ENCODE measurements at regions not wholly inside any gene's neighbourhood (a gene's known extent, or its start where the extent isn't known, plus 50 kb on each side); places are given as distances from the start of the nearest gene placed in this dataset.
A peak's percentile ranks its signal among the peaks of the same experiment; 100 is the strongest.

DNA sequence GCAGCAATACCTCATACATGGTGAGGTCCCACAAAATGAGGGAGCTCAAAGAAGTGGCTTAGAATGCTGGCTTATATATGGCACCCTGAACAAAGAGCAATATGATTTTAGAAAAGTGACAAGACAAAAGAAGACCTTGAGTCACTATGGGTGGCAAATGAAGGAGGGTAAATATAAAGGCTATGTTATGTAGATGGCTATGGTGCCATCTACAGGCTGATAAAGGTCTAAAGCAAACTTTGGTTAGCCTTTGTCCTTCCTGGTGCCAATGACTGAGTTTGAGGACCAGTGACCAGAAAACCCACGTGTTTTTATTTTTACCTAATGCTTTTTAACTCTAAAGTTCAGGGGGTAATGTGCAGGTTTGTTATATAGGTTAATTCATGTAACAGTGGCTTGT, 151.8 kb downstream of the CCNG2 start:
- Histone ChIP-seq H3K27ac (replicated peaks) (no peak overlapping the region), H3K27me3 (ENCODE audit: insufficient read depth, poor library complexity, severe bottlenecking) (peaks cover 2% of the 10 kb centered on the region), H3K4me3 (replicated peaks; ENCODE audit: insufficient read depth, low read length) (no peak overlapping the region)
- TF ChIP-seq, protein P1, sequence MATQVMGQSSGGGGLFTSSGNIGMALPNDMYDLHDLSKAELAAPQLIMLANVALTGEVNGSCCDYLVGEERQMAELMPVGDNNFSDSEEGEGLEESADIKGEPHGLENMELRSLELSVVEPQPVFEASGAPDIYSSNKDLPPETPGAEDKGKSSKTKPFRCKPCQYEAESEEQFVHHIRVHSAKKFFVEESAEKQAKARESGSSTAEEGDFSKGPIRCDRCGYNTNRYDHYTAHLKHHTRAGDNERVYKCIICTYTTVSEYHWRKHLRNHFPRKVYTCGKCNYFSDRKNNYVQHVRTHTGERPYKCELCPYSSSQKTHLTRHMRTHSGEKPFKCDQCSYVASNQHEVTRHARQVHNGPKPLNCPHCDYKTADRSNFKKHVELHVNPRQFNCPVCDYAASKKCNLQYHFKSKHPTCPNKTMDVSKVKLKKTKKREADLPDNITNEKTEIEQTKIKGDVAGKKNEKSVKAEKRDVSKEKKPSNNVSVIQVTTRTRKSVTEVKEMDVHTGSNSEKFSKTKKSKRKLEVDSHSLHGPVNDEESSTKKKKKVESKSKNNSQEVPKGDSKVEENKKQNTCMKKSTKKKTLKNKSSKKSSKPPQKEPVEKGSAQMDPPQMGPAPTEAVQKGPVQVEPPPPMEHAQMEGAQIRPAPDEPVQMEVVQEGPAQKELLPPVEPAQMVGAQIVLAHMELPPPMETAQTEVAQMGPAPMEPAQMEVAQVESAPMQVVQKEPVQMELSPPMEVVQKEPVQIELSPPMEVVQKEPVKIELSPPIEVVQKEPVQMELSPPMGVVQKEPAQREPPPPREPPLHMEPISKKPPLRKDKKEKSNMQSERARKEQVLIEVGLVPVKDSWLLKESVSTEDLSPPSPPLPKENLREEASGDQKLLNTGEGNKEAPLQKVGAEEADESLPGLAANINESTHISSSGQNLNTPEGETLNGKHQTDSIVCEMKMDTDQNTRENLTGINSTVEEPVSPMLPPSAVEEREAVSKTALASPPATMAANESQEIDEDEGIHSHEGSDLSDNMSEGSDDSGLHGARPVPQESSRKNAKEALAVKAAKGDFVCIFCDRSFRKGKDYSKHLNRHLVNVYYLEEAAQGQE (IDR thresholded peaks at IDR 0.05; ENCODE audit: insufficient replicate concordance, low read depth): no peak
- TF ChIP-seq, protein P2, sequence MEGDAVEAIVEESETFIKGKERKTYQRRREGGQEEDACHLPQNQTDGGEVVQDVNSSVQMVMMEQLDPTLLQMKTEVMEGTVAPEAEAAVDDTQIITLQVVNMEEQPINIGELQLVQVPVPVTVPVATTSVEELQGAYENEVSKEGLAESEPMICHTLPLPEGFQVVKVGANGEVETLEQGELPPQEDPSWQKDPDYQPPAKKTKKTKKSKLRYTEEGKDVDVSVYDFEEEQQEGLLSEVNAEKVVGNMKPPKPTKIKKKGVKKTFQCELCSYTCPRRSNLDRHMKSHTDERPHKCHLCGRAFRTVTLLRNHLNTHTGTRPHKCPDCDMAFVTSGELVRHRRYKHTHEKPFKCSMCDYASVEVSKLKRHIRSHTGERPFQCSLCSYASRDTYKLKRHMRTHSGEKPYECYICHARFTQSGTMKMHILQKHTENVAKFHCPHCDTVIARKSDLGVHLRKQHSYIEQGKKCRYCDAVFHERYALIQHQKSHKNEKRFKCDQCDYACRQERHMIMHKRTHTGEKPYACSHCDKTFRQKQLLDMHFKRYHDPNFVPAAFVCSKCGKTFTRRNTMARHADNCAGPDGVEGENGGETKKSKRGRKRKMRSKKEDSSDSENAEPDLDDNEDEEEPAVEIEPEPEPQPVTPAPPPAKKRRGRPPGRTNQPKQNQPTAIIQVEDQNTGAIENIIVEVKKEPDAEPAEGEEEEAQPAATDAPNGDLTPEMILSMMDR (IDR thresholded peaks at IDR 0.05; ENCODE audit: insufficient read depth, low read length): no peak
- TF ChIP-seq GABPA (IDR thresholded peaks at IDR 0.05; ENCODE audit: low read depth) (no peak), POLR2AphosphoS5 (IDR thresholded peaks at IDR 0.05; ENCODE audit: low read depth) (no peak), SPI1 (IDR thresholded peaks at IDR 0.05; ENCODE audit: borderline replicate concordance, low read depth) (no peak)
- peak; percentile 5 to 14 for DNase-seq (ENCODE audit: low read depth in 1 of 2, low spot score in 1 of 2)

DNA sequence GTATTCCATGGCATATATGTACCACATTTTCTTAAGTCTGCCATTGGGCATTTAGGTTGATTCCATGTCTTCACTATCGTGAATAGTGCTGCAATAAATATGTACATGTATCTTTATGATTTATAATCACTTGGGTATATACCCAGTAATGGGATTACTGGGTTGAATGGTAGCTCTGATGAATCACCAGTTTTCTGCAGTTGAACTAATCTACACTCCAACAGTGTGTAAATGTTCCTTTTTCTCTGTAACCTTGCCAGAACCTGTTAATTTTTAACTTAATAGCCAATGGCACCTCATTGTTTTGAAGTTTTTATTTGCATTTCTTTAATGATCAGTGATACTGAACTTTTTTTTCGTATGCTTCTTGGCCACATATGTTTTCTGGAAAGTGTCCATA, 152.5 kb downstream of the CCNG2 start:
- Histone ChIP-seq H3K4me3 (replicated peaks; ENCODE audit: insufficient read depth, low read length) (no peak overlapping the region), H3K27me3 (ENCODE audit: insufficient read depth, poor library complexity, severe bottlenecking) (peaks cover 2% of the 10 kb centered on the region), H3K27ac (replicated peaks) (no peak overlapping the region)
- no peak for DNase-seq (ENCODE audit: low read depth in 1 of 2, low spot score in 1 of 2)
- TF ChIP-seq SPI1 (IDR thresholded peaks at IDR 0.05; ENCODE audit: borderline replicate concordance, low read depth): no peak
- TF ChIP-seq POLR2AphosphoS5 (IDR thresholded peaks at IDR 0.05; ENCODE audit: low read depth): no peak
- TF ChIP-seq GABPA (IDR thresholded peaks at IDR 0.05; ENCODE audit: low read depth): no peak
- TF ChIP-seq, protein P1 (IDR thresholded peaks at IDR 0.05; ENCODE audit: insufficient replicate concordance, low read depth): no peak
- TF ChIP-seq, protein P2 (IDR thresholded peaks at IDR 0.05; ENCODE audit: insufficient read depth, low read length): no peak

DNA sequence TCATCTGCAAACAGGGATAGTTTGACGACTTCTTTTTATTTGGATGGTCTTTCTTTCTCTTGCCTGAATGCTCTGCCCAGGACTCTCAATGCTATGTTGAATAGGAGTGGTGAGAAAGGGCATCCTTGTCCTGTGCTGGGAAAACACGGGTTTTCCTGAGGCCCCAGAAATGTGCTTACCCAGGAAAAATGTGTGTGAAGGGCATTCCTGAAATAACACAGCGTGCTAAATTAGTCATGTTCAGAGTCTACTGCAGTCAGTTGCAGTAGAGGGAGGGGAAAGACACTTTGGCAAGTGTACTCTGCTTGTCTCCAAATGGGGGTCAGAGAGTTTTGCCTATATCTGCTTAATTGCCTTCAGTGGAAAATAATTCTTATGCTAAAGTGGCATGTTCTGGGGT, 153.9 kb downstream of the CCNG2 start:
- no peak overlapping the region for H3K4me3 ChIP-seq (replicated peaks; ENCODE audit: insufficient read depth, low read length)
- no peak for TF ChIP-seq POLR2AphosphoS5 (IDR thresholded peaks at IDR 0.05; ENCODE audit: low read depth)
- TF ChIP-seq, protein P1 (IDR thresholded peaks at IDR 0.05; ENCODE audit: insufficient replicate concordance, low read depth): no peak
- TF ChIP-seq, protein P2 (IDR thresholded peaks at IDR 0.05; ENCODE audit: insufficient read depth, low read length): no peak
- TF ChIP-seq SPI1 (IDR thresholded peaks at IDR 0.05; ENCODE audit: borderline replicate concordance, low read depth): no peak
- no peak for TF ChIP-seq GABPA (IDR thresholded peaks at IDR 0.05; ENCODE audit: low read depth)
- peaks cover 2% of the 10 kb centered on the region for H3K27me3 ChIP-seq (ENCODE audit: insufficient read depth, poor library complexity, severe bottlenecking)
- no peak for DNase-seq (ENCODE audit: low read depth in 1 of 2, low spot score in 1 of 2)
- H3K27ac ChIP-seq (replicated peaks): no peak overlapping the region
